ENCODE measurements at regions not wholly inside any gene's neighbourhood (a gene's known extent, or its start where the extent isn't known, plus 50 kb on each side); places are given as distances from the start of the nearest gene placed in this dataset.

DNA sequence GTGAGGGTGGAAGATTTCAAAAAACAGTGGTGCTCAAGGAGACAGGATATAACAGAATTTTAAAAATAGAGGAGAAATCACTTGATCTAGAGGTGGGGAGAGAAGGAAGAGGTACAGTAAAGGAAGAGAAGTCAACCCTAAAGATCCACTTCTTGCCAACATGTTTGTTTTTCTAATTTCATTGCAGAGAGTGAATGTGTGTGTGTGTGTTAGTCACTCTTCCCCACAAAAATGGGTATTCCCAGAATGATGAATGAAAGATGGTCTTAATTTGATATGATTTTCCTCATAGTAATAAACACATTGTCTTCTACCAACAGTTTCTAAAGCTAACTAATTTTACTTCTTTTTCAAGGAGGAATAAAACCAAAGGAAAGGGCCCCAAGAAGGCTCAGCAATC lies 74.2 kb upstream of the NGF start:
- DNase-seq = no peak

DNA sequence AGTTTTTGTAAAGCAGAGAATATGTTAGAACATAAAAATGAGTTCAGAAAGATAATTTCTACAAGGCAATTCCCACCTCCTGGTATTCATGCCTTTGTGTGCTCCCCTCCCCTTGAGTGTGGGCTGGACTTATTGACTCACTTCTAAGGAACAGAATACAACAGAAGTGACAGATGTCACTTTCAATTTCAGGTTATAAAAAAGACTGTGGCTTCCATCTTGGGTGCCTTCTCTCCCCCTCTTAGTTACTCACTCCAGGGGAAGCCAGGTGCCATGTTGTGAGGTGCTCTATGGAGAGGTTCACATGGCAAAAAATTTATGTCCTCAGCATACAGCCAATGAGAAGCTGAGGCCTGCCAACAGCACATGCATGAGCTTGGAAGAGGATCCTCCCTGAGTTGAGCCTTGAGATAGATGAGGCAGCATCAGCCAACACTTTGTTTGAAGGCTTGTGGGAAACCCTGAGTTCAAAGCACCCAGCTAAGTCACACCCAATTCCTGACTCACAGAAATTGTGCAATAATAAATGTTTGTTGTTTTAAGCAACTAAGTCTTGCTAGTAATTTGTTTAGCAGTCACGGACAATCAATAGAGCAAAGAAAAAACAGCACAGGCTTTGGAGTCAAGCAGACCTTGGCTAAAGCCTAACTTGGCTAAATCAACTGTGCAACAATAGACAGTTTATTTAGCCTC lies 73.5 kb upstream of the NGF start:
- DNase-seq = no peak

DNA sequence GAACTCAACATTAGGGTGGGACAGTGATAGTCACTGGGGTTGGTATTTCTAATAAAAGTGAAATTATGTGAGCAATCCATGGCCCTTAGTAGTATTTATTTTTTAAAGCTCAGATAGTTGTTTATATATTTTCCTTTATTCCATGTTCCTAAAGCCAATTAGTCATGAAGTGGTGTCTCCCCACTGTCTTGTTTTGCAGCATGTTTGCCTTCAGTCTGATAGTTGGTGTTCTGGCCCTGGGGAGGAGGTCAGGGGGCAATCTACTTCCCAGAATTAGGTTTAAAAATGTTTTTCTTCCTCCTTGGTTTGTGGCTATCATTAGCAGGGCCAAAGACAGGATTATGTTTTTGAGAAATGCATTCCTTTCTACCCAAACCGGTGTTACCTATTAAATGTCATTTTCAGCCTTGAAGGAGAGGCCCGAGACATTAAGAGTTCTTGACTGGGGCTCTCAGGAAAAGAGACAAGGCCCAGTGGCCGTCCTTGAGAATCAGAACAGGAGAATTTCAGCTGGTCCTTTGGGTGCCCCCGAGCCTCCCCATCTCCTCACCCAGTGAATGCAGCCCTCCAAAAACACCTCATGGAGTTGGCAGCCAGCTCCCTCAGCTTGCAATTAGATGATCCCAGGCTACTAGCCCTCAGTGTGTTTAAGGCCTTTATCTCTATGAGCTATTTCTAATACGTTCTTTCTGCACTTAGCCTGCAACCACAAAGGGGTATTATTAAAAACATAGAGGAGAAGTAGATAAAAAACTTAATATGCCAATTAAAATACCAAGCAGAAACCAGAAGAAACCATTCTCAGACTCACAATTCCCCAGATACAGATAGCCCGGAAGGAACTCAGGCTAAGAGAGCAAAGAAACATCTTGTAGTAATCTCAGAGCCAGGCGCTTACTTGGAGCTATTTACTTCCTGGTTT lies 71.3 kb upstream of the NGF start:
- DNase-seq = no peak

- no peak for DNase-seq
These were observed 70.5 kb upstream of the NGF start for GRCh38 chr1:115408533-115408932.

DNA sequence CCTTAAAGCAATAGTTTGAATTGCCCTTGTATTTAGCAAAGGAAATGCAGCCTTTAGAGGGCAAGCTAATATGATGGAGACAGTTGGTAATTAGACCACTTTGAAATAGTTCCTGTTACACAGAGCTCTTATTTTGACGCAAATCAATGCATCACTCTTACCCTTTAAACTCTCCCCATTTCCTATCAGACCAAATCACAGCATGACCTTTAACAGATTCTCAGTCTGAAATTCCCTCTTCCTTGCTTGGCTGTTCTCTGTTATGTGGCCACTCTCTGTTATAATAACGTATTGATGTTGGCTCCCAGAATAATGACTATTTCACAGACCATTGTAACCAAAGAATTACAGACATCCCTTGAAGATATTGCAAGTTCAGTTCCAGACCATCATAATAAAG lies 66.9 kb upstream of the NGF start:
- no peak for DNase-seq

DNA sequence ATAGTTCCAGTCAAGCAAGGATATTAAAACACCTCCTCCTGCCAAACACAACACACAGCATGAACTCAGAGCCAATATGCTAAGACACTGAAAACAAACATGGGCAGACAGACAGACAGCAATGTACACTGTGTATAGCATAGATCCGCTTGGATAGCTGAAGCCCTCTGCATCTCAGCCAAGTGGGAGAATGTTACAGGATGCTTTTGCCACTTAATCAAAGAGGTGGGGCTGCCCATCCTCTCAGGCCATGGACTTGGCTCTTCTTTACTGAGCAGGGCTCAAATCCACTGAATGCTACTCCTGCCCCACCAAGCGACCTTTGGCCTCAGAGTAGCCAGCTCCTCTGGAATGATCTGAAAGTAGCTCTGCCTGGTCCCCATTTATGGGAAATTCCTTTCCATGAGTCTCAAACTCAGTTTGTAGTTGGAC lies 64.7 kb upstream of the NGF start:
- DNase-seq = no peak

DNA sequence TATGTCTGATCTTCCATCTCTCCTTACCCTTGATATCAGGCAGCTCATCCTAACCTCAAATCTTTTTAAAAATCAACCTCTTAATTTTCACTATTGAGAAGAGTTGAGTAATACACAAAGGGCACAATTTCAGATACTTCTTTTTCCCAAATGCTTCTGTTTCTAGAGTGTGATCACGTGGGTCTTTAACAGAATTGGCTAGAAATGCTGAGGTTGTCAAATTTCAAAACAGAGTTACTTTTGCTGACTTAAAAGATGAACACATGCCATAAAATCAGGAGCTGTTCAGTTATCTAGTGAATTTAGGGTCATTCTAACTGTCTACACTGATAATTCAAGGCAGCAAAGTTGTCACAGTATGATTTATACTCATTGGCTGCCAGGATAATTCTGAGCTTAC lies 63.6 kb upstream of the NGF start:
- DNase-seq = no peak

DNA sequence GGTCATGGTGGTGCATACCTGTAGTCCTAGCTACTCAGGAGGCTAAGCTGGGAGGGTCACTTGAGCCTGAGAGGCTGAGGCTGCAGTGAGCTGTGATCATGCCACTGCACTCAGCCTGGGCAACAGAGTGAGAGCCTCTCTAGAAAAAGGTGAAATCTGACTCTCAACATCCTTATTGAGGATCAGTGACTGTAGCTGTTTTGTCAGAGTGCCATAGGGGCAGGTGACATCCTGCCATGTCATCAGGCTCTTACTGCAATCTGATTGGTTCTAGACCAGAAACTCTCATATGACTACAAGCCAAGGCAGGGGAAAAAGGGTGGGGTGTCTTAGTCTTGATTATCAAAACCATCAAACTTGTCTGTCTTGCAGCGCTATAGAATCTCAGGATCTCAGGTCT lies 62.8 kb upstream of the NGF start:
- DNase-seq = no peak

DNA sequence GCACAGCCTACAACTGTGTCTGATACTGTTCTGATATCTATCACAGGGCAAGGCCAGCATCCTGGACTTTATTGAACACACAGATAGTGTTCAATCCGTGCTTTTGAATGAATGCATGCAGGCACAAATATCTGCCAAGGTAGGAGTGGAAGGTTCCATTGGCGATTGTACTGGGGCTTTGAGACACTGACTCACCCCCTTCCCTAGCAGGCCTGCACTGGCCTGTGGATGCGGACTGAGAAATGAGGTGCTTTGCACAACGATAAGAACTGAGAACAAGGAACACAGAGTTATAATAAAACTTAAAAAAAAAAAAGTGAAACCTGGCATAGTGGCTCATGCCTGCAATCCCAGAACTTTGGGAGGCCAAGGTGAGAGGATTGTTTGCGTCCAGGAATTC lies 62.4 kb upstream of the NGF start:
- no peak for DNase-seq

DNA sequence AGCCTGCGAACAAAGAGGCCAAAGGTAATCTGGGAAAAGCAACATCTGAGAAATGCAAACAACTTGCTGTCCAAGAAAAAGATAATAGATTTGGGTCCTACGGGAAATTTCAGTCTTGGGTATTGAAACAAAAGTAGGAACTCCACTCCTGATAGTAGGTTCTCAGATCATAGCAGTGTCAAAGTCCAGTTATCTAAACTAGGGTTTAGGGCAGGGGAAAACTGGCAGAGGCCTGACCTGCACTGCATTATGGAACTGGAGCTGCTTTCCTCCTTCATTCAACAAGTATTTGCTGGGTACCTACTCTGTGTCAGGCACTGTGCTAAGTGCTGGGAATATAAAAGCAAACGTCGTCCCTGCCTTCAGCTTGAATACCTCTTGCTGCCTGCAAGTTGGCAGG lies 60.7 kb upstream of the NGF start:
- DNase-seq = no peak
